Stimulated activated CD4-positive, alpha-beta T cell treated with anti-CD3 and anti-CD28 coated beads, Interleukin-15, amount 100 ng/mL, for 1 hour (primary cell): ENCODE measurements at regions not wholly inside any gene's neighbourhood (a gene's known extent, or its start where the extent isn't known, plus 50 kb on each side); places are given as distances from the start of the nearest gene placed in this dataset.

Experiments used
- DNase-seq, 2 donors: peaks; one replicate each; pipeline ENCODE4 v3.0.0-alpha.2; 2020; ENCODE audit warnings: low read depth in 1 of 2, low spot score in 1 of 2

- no peak for DNase-seq
These were observed 319.7 kb upstream of the WWC1 start for GRCh38 chr5:167971706-167972105.

GRCh38 chr5:167973126-167973525, 318.3 kb upstream of the WWC1 start:
- no peak for DNase-seq

- no peak for DNase-seq
These were observed 306.5 kb upstream of the WWC1 start for GRCh38 chr5:167984951-167985350.

GRCh38 chr5:167985373-167985772, 306.1 kb upstream of the WWC1 start:
- no peak for DNase-seq

- DNase-seq = no peak
These were observed 303.8 kb upstream of the WWC1 start for GRCh38 chr5:167987490-167988280.

GRCh38 chr5:167992868-167993267, 298.6 kb upstream of the WWC1 start:
- DNase-seq = no peak

- DNase-seq = no peak
These were observed 297.7 kb upstream of the WWC1 start for GRCh38 chr5:167993771-167994170.

- no peak for DNase-seq
These were observed 295.5 kb upstream of the WWC1 start for GRCh38 chr5:167995844-167996425.

GRCh38 chr5:167998148-167998767, 293.2 kb upstream of the WWC1 start:
- no peak for DNase-seq

GRCh38 chr5:167999182-167999581, 292.3 kb upstream of the WWC1 start:
- no peak for DNase-seq

GRCh38 chr5:168001318-168001717, 290.1 kb upstream of the WWC1 start:
- DNase-seq = no peak

- DNase-seq = no peak
These were observed 289.3 kb upstream of the WWC1 start for GRCh38 chr5:168002116-168002515.

- DNase-seq = no peak
These were observed 286.4 kb upstream of the WWC1 start for GRCh38 chr5:168005093-168005492.

- no peak for DNase-seq
These were observed 285.5 kb upstream of the WWC1 start for GRCh38 chr5:168005936-168006335.

GRCh38 chr5:168006456-168007130, 284.9 kb upstream of the WWC1 start:
- no peak for DNase-seq

GRCh38 chr5:168007286-168007685, 284.2 kb upstream of the WWC1 start:
- no peak for DNase-seq

GRCh38 chr5:168008555-168008954, 282.9 kb upstream of the WWC1 start:
- DNase-seq = no peak

- DNase-seq = no peak
These were observed 280.3 kb upstream of the WWC1 start for GRCh38 chr5:168011096-168011495.

- DNase-seq = no peak
These were observed 279.4 kb upstream of the WWC1 start for GRCh38 chr5:168012006-168012405.

- DNase-seq = no peak
These were observed 277.9 kb upstream of the WWC1 start for GRCh38 chr5:168013546-168013945.

GRCh38 chr5:168014433-168015123, 276.9 kb upstream of the WWC1 start:
- no peak for DNase-seq
